OCI-LY3 (cell line): ENCODE measurements at regions not wholly inside any gene's neighbourhood (a gene's known extent, or its start where the extent isn't known, plus 50 kb on each side); places are given as distances from the start of the nearest gene placed in this dataset.

Experiments used
- H2AFZ ChIP-seq: fragments of 200-600, 300-600 bp; shearing (Covaris generic); 2 replicates; pipeline ENCODE4 v1.6.0; 2014; ENCODE audit warnings: antibody characterized with exemption, low read depth, low read length
- H3K27ac ChIP-seq: fragments of 200-600, 300-600 bp; sonication (generic); 2 replicates; pipeline ENCODE4 v1.5.1; 2014; ENCODE audit warnings: mild to moderate bottlenecking, low read length, moderate library complexity, mixed read lengths
- H3K27me3 ChIP-seq: fragments of 200-600, 300-600 bp; sonication (generic); 2 replicates; pipeline ENCODE4 v1.6.1; 2014; ENCODE audit warnings: low read depth, low read length, mixed read lengths
- H3K36me3 ChIP-seq: fragments of 200-600, 300-600 bp; sonication (generic); replicated peaks from 2 replicates; pipeline ENCODE3; 2014; ENCODE audit warnings: low read depth, low read length, mixed read lengths
- H3K4me1 ChIP-seq: fragments of 300-600, 200-600 bp; sonication (generic); 2 replicates; pipeline ENCODE4 v1.6.1; 2014; ENCODE audit warnings: low read length, mixed read lengths
- H3K4me2 ChIP-seq: fragments of 200-600, 300-600 bp; sonication (generic); 2 replicates; pipeline ENCODE4 v1.6.1; 2014; ENCODE audit warnings: low read length, mixed read lengths
- H3K4me3 ChIP-seq: fragments of 300-600, 200-600 bp; sonication (generic); 2 replicates; pipeline ENCODE4 v1.5.1; 2014; ENCODE audit warnings: antibody characterized with exemption, mild to moderate bottlenecking, low read length, moderate library complexity
- H3K79me2 ChIP-seq: fragments of 300-600, 200-600 bp; shearing (Covaris generic); 2 replicates; pipeline ENCODE4 v1.6.1; 2014; ENCODE audit warnings: mild to moderate bottlenecking, low read length, mixed read lengths
- H3K9ac ChIP-seq: fragments of 300-600, 200-600 bp; shearing (Covaris generic); 2 replicates; pipeline ENCODE4 v1.6.0; 2014; ENCODE audit warnings: mild to moderate bottlenecking, low read length, moderate library complexity
- H3K9me3 ChIP-seq: fragments of 200-600, 300-600 bp; shearing (Covaris generic); 2 replicates; pipeline ENCODE4 v1.6.1; 2014; ENCODE audit warnings: low read length, mixed read lengths; ENCODE audit not compliant: insufficient read depth
- H4K20me1 ChIP-seq: fragments of 200-600, 300-600 bp; sonication (generic); 2 replicates; pipeline ENCODE4 v1.6.1; 2016; ENCODE audit warnings: low read length, mixed read lengths; ENCODE audit not compliant: insufficient read depth
- CTCF ChIP-seq: fragments of 200-600, 300-600 bp; sonication (generic); IDR thresholded peaks from 2 replicates; pipeline ENCODE4 v1.5.1; 2014; ENCODE audit warnings: antibody characterized with exemption, low read length, low read depth
- EZH2phosphoT487 ChIP-seq: fragments of 200-600 bp; shearing (Covaris generic); IDR thresholded peaks from 2 replicates; pipeline ENCODE4 v1.6.1; 2018; ENCODE audit warnings: antibody characterized with exemption, mixed run types, low read depth

DNA sequence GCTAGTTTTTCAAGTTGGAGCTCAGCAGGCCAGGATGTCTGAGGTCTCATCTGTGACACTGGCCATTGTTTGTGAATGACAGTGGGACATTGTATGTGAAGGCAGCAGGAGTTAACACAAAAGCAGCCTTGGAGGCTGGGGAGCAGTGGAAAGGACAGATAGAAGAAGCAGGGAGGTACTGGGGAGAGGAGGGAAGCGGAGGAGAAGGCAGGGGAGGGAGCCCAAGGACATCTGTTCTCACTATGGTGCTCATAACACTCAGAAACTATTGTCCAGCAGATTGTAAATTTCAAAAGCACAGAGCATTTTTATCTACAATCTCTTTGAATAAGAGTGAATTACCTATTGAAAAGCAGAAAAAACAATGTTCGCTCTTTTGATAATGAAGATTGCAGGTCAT lies 253.6 kb upstream of the DIPK2B start:
- no peaks in the 10 kb centered on the region for H3K27me3 ChIP-seq
- no peaks in the 10 kb centered on the region for H3K36me3 ChIP-seq
- H3K4me1 ChIP-seq: no peaks in the 10 kb centered on the region
- no peak overlapping the region for H3K27ac ChIP-seq
- H3K9ac ChIP-seq: no peak overlapping the region
- H4K20me1 ChIP-seq: no peaks in the 10 kb centered on the region
- H3K9me3 ChIP-seq: no peaks in the 10 kb centered on the region
- no peak overlapping the region for H3K4me3 ChIP-seq
- no peak overlapping the region for H3K4me2 ChIP-seq
- no peaks in the 10 kb centered on the region for H3K79me2 ChIP-seq
- TF ChIP-seq CTCF (no peak), EZH2phosphoT487 (no peak)
- no peak overlapping the region for H2AFZ ChIP-seq

DNA sequence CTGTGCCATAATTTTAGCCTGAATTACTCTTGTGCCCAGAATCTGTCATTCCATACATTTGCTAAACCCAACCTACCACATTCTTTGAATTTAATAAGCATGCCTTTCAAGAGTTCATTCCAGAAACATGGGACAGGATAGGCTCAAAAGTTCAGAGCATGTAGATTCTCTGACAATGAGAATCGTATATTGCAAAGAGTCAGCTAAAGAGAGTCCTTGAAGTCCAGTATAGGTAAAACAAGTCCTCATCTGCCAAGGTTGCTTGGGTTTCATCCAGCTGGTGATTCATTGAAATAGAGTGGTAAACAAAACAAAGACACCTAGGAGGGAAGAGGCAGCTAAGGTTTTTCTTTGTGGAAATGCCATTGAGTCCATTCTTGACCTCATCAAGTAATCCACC lies 249.3 kb upstream of the DIPK2B start:
- H3K79me2 ChIP-seq: no peaks in the 10 kb centered on the region
- H3K4me3 ChIP-seq: no peak overlapping the region
- H3K27ac ChIP-seq: no peak overlapping the region
- no peak overlapping the region for H3K9ac ChIP-seq
- H3K9me3 ChIP-seq: no peaks in the 10 kb centered on the region
- H4K20me1 ChIP-seq: no peaks in the 10 kb centered on the region
- H3K4me2 ChIP-seq: no peak overlapping the region
- no peaks in the 10 kb centered on the region for H3K27me3 ChIP-seq
- TF ChIP-seq CTCF (no peak), EZH2phosphoT487 (no peak)
- H2AFZ ChIP-seq: no peak overlapping the region
- H3K36me3 ChIP-seq: no peaks in the 10 kb centered on the region
- H3K4me1 ChIP-seq: peaks cover 19% of the 10 kb centered on the region

GRCh38 chrX:45447995-45448394 lies 247.3 kb upstream of the DIPK2B start:
- TF ChIP-seq EZH2phosphoT487: no peak
- no peak for TF ChIP-seq CTCF
- Histone ChIP-seq H3K4me2 (no peak overlapping the region), H3K4me3 (no peak overlapping the region), H3K9ac (no peak overlapping the region), H3K9me3 (no peaks in the 10 kb centered on the region), H3K79me2 (no peaks in the 10 kb centered on the region), H3K27me3 (no peaks in the 10 kb centered on the region), H3K27ac (no peak overlapping the region), H3K4me1 (peaks cover 19% of the 10 kb centered on the region), H3K36me3 (no peaks in the 10 kb centered on the region), H2AFZ (no peak overlapping the region), H4K20me1 (no peaks in the 10 kb centered on the region)

- Histone ChIP-seq H3K27ac (no peak overlapping the region), H3K4me2 (no peak overlapping the region), H2AFZ (no peak overlapping the region), H3K79me2 (no peaks in the 10 kb centered on the region), H3K4me1 (peaks cover 19% of the 10 kb centered on the region), H3K9ac (no peak overlapping the region), H4K20me1 (no peaks in the 10 kb centered on the region), H3K27me3 (no peaks in the 10 kb centered on the region), H3K9me3 (no peaks in the 10 kb centered on the region), H3K4me3 (no peak overlapping the region), H3K36me3 (no peaks in the 10 kb centered on the region)
- no peak for TF ChIP-seq CTCF
- no peak for TF ChIP-seq EZH2phosphoT487
Observed at GRCh38 chrX:45447331-45447730, 246.7 kb upstream of the DIPK2B start.
